ENCODE measurements at regions not wholly inside any gene's neighbourhood (a gene's known extent, or its start where the extent isn't known, plus 50 kb on each side); places are given as distances from the start of the nearest gene placed in this dataset.

DNA sequence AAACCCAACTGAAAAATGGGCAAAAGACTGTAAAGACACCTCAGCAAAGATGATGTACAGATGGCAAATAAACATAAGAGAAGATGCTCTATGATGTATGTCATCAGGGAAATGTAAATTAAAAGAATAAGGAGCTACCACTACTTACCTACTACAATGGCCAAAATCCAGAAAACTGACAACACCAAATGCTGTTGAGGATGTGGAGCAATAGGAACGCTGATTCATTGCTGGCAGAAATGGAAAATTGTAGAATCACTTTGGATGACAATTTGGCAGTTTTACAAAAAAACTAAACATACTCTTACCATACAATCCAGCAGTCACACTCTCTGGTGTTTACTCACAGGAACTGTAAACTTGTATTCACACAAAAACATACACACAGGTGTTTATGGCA is 222.3 kb upstream of the LDB2 start:
- no peaks in the 10 kb centered on the region for H3K4me1 Mint-ChIP-seq (ENCODE audit: low read depth)
- H3K36me3 Mint-ChIP-seq (ENCODE audit: low read depth): no peaks in the 10 kb centered on the region
- DNase-seq: no peak
- H3K27me3 Mint-ChIP-seq: peaks cover 2% of the 10 kb centered on the region
- no peak for ATAC-seq
- H3K4me3 Mint-ChIP-seq: no peak overlapping the region
- TF ChIP-seq, protein P1, sequence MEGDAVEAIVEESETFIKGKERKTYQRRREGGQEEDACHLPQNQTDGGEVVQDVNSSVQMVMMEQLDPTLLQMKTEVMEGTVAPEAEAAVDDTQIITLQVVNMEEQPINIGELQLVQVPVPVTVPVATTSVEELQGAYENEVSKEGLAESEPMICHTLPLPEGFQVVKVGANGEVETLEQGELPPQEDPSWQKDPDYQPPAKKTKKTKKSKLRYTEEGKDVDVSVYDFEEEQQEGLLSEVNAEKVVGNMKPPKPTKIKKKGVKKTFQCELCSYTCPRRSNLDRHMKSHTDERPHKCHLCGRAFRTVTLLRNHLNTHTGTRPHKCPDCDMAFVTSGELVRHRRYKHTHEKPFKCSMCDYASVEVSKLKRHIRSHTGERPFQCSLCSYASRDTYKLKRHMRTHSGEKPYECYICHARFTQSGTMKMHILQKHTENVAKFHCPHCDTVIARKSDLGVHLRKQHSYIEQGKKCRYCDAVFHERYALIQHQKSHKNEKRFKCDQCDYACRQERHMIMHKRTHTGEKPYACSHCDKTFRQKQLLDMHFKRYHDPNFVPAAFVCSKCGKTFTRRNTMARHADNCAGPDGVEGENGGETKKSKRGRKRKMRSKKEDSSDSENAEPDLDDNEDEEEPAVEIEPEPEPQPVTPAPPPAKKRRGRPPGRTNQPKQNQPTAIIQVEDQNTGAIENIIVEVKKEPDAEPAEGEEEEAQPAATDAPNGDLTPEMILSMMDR (IDR thresholded peaks at IDR 0.05): no peak
- intact Hi-C loops (cut with micrococcal nuclease): no loop called here
- ChIA-PET POLR2A (no interaction called here), CTCF (no interaction called here)
- no peak overlapping the region for H3K27ac Mint-ChIP-seq
- peaks cover 2% of the 10 kb centered on the region for H3K9me3 Mint-ChIP-seq

DNA sequence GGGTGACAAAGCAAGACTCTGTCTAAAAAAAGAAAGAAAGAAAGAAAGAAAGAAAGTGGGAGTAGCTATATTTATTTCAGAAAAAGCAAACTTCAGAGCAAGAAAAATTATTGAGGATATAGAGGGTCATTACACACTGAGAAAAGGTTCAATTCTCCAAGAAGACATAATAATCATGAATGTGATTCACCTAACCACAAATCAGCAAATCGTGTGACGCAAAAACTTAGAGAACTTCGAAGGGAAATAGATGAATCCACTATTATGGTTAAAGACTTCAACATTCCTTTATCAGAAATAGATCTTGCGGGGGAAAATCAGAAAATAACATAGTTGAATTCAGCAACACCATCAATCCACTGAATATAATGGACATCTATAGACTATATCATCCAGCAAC is 219.3 kb upstream of the LDB2 start:
- Mint-ChIP-seq H3K4me1 (ENCODE audit: low read depth) (no peaks in the 10 kb centered on the region), H3K27ac (no peak overlapping the region), H3K4me3 (no peak overlapping the region), H3K9me3 (peaks cover 2% of the 10 kb centered on the region), H3K27me3 (peaks cover 12% of the 10 kb centered on the region), H3K36me3 (ENCODE audit: low read depth) (no peaks in the 10 kb centered on the region)
- ChIA-PET CTCF (no interaction called here), POLR2A (interaction anchor here (0.6 kb wide), 1 partner anchor 109 kb away, joined by 4 read pairs; no protein-coding TSS in a partner anchor)
- intact Hi-C loops (cut with micrococcal nuclease): no loop called here
- TF ChIP-seq, protein P1 (IDR thresholded peaks at IDR 0.05): no peak
- ATAC-seq: no peak
- DNase-seq: no peak

GRCh38 chr4:17115583-17115982 is 217.1 kb upstream of the LDB2 start:
- ATAC-seq (no peak), DNase-seq (no peak)
- no peak overlapping the region for H3K4me3 Mint-ChIP-seq
- TF ChIP-seq, protein P1 (IDR thresholded peaks at IDR 0.05): no peak
- intact Hi-C loops (cut with micrococcal nuclease): no loop called here
- CTCF ChIA-PET: interaction anchor here (0.9 kb wide), 1 partner anchor 248 kb away, joined by 3 read pairs; no protein-coding TSS in a partner anchor
- peaks cover 2% of the 10 kb centered on the region for H3K9me3 Mint-ChIP-seq
- no peaks in the 10 kb centered on the region for H3K36me3 Mint-ChIP-seq (ENCODE audit: low read depth)
- H3K27me3 Mint-ChIP-seq: peaks cover 12% of the 10 kb centered on the region
- H3K27ac Mint-ChIP-seq: no peak overlapping the region
- POLR2A ChIA-PET: no interaction called here
- H3K4me1 Mint-ChIP-seq (ENCODE audit: low read depth): no peaks in the 10 kb centered on the region

DNA sequence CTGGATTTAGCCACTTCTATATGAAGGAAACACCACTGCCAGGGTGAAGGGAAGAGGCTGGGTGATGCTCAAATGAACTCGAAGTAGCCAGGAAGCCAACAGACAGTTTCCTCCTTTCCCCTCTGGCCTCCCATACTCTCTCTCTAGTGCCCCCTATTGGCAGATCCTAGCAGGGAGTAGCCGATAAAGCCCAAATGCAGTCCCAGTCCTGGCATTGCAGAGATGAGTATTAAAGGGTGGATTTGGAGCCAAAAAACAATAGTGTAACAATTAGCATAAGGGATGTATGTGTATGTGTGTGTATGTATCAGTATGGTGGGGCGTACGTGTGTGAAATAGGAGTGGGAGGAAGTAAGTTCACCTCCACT is 213.8 kb upstream of the LDB2 start:
- no peak for ATAC-seq
- POLR2A ChIA-PET: no interaction called here
- Mint-ChIP-seq H3K27ac (no peak overlapping the region), H3K4me1 (ENCODE audit: low read depth) (no peaks in the 10 kb centered on the region), H3K4me3 (no peak overlapping the region), H3K27me3 (peaks cover 10% of the 10 kb centered on the region), H3K9me3 (peaks cover 3% of the 10 kb centered on the region), H3K36me3 (ENCODE audit: low read depth) (no peaks in the 10 kb centered on the region)
- peak; percentile 13 for DNase-seq
- TF ChIP-seq, protein P1 (IDR thresholded peaks at IDR 0.05): peak; percentile 26
- CTCF ChIA-PET: interaction anchor here (1.0 kb wide), 1 partner anchor 212 kb away, joined by 3 read pairs; no protein-coding TSS in a partner anchor
- intact Hi-C loops (cut with micrococcal nuclease): no loop called here

- intact Hi-C loops (cut with micrococcal nuclease): no loop called here
Measured at GRCh38 chr4:17109126-17109525, 210.7 kb upstream of the LDB2 start.

More at GRCh38 chr4:17109126-17109525, 210.7 kb upstream of the LDB2 start:
- H3K36me3 Mint-ChIP-seq (ENCODE audit: low read depth): no peaks in the 10 kb centered on the region
- no peak for DNase-seq
- H3K27ac Mint-ChIP-seq: no peak overlapping the region
- H3K4me3 Mint-ChIP-seq: no peak overlapping the region
- CTCF ChIA-PET: no interaction called here
- H3K9me3 Mint-ChIP-seq: peaks cover 3% of the 10 kb centered on the region
- no peak for ATAC-seq
- POLR2A ChIA-PET: no interaction called here
- peaks cover 6% of the 10 kb centered on the region for H3K27me3 Mint-ChIP-seq
- no peaks in the 10 kb centered on the region for H3K4me1 Mint-ChIP-seq (ENCODE audit: low read depth)
- TF ChIP-seq, protein P1 (IDR thresholded peaks at IDR 0.05): no peak

Data from activated CD8-positive, alpha-beta T cell treated with anti-CD3 and anti-CD28 coated beads for 36 hours (primary cell).